ENCODE measurements at regions not wholly inside any gene's neighbourhood (a gene's known extent, or its start where the extent isn't known, plus 50 kb on each side); places are given as distances from the start of the nearest gene placed in this dataset.

GRCh38 chr5:8814105-8814504 is 731.8 kb downstream of the SEMA5A start:
- no peaks in the 10 kb centered on the region for H3K36me3 ChIP-seq (ENCODE audit: insufficient read depth, low read length)
- H3K4me2 ChIP-seq (ENCODE audit: low read length) = no peak overlapping the region
- no peak for TF ChIP-seq EP300 (conservative IDR thresholded peaks at IDR 0.05; ENCODE audit: poor library complexity, severe bottlenecking)
- no peaks in the 10 kb centered on the region for H4K20me1 ChIP-seq (ENCODE audit: insufficient read depth)
- H3K79me2 ChIP-seq (replicated peaks; ENCODE audit: insufficient read depth, low read length) = no peaks in the 10 kb centered on the region
- no peak overlapping the region for H3K9ac ChIP-seq (ENCODE audit: low read length)
- no peaks in the 10 kb centered on the region for H3K9me3 ChIP-seq (ENCODE audit: low read length)
- H3K4me3 ChIP-seq (ENCODE audit: low read length) = no peak overlapping the region
- H3K27ac ChIP-seq (ENCODE audit: low read length) = no peak overlapping the region
- no peaks in the 10 kb centered on the region for H3K27me3 ChIP-seq (ENCODE audit: insufficient read depth, low read depth, low read length)
- H3F3A ChIP-seq (ENCODE audit: insufficient read depth, low read length, poor library complexity, severe bottlenecking) = no peaks in the 10 kb centered on the region
- no peaks in the 10 kb centered on the region for H3K9me2 ChIP-seq (ENCODE audit: insufficient read depth, low read length)
- no peak overlapping the region for H2AFZ ChIP-seq (ENCODE audit: low read depth, low read length)

GRCh38 chr5:8824371-8824770 is 721.5 kb downstream of the SEMA5A start:
- TF ChIP-seq EP300 (conservative IDR thresholded peaks at IDR 0.05; ENCODE audit: poor library complexity, severe bottlenecking) (peak; percentile 40), POLR2AphosphoS5 (IDR thresholded peaks at IDR 0.05) (peak; percentile 69), REST (IDR thresholded peaks at IDR 0.05; ENCODE audit: borderline replicate concordance) (no peak)
- no peak overlapping the region for H2AFZ ChIP-seq (ENCODE audit: low read depth, low read length)
- H3K4me3 ChIP-seq (ENCODE audit: low read length) = no peak overlapping the region
- H3K4me2 ChIP-seq (ENCODE audit: low read length) = no peak overlapping the region
- H3K27ac ChIP-seq (ENCODE audit: low read length) = no peak overlapping the region
- H3F3A ChIP-seq (ENCODE audit: insufficient read depth, low read length, poor library complexity, severe bottlenecking) = no peaks in the 10 kb centered on the region
- no peaks in the 10 kb centered on the region for H4K20me1 ChIP-seq (ENCODE audit: insufficient read depth)
- H3K9me3 ChIP-seq (ENCODE audit: low read length) = no peaks in the 10 kb centered on the region
- H3K9ac ChIP-seq (ENCODE audit: low read length) = no peak overlapping the region
- H3K36me3 ChIP-seq (ENCODE audit: insufficient read depth, low read length) = no peaks in the 10 kb centered on the region
- H3K27me3 ChIP-seq (ENCODE audit: insufficient read depth, low read depth, low read length) = no peaks in the 10 kb centered on the region
- no peaks in the 10 kb centered on the region for H3K9me2 ChIP-seq (ENCODE audit: insufficient read depth, low read length)
- no peaks in the 10 kb centered on the region for H3K79me2 ChIP-seq (replicated peaks; ENCODE audit: insufficient read depth, low read length)

GRCh38 chr5:8825139-8825757 is 720.6 kb downstream of the SEMA5A start:
- Histone ChIP-seq H3K4me3 (ENCODE audit: low read length) (no peak overlapping the region), H4K20me1 (ENCODE audit: insufficient read depth) (no peaks in the 10 kb centered on the region), H3K9me2 (ENCODE audit: insufficient read depth, low read length) (no peaks in the 10 kb centered on the region), H2AFZ (ENCODE audit: low read depth, low read length) (no peak overlapping the region), H3K9ac (ENCODE audit: low read length) (no peak overlapping the region), H3F3A (ENCODE audit: insufficient read depth, low read length, poor library complexity, severe bottlenecking) (no peaks in the 10 kb centered on the region), H3K9me3 (ENCODE audit: low read length) (no peaks in the 10 kb centered on the region), H3K27me3 (ENCODE audit: insufficient read depth, low read depth, low read length) (no peaks in the 10 kb centered on the region), H3K79me2 (replicated peaks; ENCODE audit: insufficient read depth, low read length) (no peaks in the 10 kb centered on the region), H3K27ac (ENCODE audit: low read length) (no peak overlapping the region), H3K36me3 (ENCODE audit: insufficient read depth, low read length) (no peaks in the 10 kb centered on the region), H3K4me2 (ENCODE audit: low read length) (no peak overlapping the region)
- TF ChIP-seq EZH2 (IDR thresholded peaks at IDR 0.05; ENCODE audit: borderline replicate concordance, insufficient read depth, low read length, poor library complexity, severe bottlenecking) (no peak), CTCF (IDR thresholded peaks at IDR 0.05; ENCODE audit: poor library complexity, severe bottlenecking) (no peak), RAD21 (conservative IDR thresholded peaks at IDR 0.05) (no peak), TAF1 (IDR thresholded peaks at IDR 0.05; ENCODE audit: low read depth) (no peak), EP300 (conservative IDR thresholded peaks at IDR 0.05; ENCODE audit: poor library complexity, severe bottlenecking) (no peak), MXI1 (conservative IDR thresholded peaks at IDR 0.05; ENCODE audit: poor library complexity, severe bottlenecking) (no peak), SMC3 (conservative IDR thresholded peaks at IDR 0.05; ENCODE audit: poor library complexity) (no peak), REST (IDR thresholded peaks at IDR 0.05; ENCODE audit: borderline replicate concordance) (no peak), POLR2AphosphoS5 (IDR thresholded peaks at IDR 0.05) (no peak)

Measured in neural cell (in vitro differentiated cells).